ENCODE measurements at regions not wholly inside any gene's neighbourhood (a gene's known extent, or its start where the extent isn't known, plus 50 kb on each side); places are given as distances from the start of the nearest gene placed in this dataset.

DNA sequence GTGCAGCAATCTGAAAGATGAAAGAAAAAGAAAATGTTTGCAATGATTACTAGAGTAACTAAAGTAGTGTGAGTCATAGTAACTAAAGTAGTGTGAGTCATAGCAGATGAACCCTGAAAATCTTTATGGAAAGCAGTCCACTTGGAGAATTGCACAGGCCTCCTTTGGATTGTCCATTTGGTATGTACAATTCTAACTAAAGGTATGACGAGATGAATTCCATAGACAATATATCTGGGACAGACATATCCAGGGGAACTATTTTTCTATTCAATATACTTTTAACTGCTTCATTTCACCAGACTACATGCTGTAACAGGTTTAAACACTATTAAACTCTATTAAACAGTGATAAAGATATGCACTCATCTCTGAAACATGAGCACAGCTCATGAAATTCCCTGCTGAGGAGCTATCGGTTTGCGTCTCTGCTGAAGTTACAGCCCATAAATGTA, 798.7 kb downstream of the PCDH7 start:
- TF ChIP-seq, protein P1, sequence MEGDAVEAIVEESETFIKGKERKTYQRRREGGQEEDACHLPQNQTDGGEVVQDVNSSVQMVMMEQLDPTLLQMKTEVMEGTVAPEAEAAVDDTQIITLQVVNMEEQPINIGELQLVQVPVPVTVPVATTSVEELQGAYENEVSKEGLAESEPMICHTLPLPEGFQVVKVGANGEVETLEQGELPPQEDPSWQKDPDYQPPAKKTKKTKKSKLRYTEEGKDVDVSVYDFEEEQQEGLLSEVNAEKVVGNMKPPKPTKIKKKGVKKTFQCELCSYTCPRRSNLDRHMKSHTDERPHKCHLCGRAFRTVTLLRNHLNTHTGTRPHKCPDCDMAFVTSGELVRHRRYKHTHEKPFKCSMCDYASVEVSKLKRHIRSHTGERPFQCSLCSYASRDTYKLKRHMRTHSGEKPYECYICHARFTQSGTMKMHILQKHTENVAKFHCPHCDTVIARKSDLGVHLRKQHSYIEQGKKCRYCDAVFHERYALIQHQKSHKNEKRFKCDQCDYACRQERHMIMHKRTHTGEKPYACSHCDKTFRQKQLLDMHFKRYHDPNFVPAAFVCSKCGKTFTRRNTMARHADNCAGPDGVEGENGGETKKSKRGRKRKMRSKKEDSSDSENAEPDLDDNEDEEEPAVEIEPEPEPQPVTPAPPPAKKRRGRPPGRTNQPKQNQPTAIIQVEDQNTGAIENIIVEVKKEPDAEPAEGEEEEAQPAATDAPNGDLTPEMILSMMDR (IDR thresholded peaks at IDR 0.05) = no peak
- TF ChIP-seq EZH2 (IDR thresholded peaks at IDR 0.05) = no peak

Data from neural progenitor cell (in vitro differentiated cells).